ENCODE measurements at regions not wholly inside any gene's neighbourhood (a gene's known extent, or its start where the extent isn't known, plus 50 kb on each side); places are given as distances from the start of the nearest gene placed in this dataset.

- TF ChIP-seq POLR2AphosphoS5 (IDR thresholded peaks at IDR 0.05) (no peak), CTCF (IDR thresholded peaks at IDR 0.05) (no peak), POLR2A (IDR thresholded peaks at IDR 0.05) (no peak)
Observed at GRCh38 chr17:34465789-34466188, 102.8 kb upstream of the CCL1 start.

Data from prostate gland (tissue), 2 donors.